ENCODE measurements at regions not wholly inside any gene's neighbourhood (a gene's known extent, or its start where the extent isn't known, plus 50 kb on each side); places are given as distances from the start of the nearest gene placed in this dataset.

GRCh38 chr2:223196331-223196730, 144.3 kb downstream of the KCNE4 start:
- TF ChIP-seq CTCF (IDR thresholded peaks at IDR 0.05) (no peak), POLR2A (IDR thresholded peaks at IDR 0.05) (no peak)

Measured in breast epithelium (tissue), 3 donors.